Neural progenitor cell (in vitro differentiated cells): ENCODE measurements at regions not wholly inside any gene's neighbourhood (a gene's known extent, or its start where the extent isn't known, plus 50 kb on each side); places are given as distances from the start of the nearest gene placed in this dataset.
A peak's percentile ranks its signal among the peaks of the same experiment; 100 is the strongest.

Experiments used
- DNase-seq: peaks from one replicate; pipeline ENCODE4 v3.0.0-alpha.2; 2016; ENCODE audit warnings: low spot score
- H2AFZ ChIP-seq: fragments of 200-600 bp; sonication (generic); replicated peaks from 2 replicates; pipeline ENCODE4 v1.6.1; 2016; ENCODE audit warnings: antibody characterized with exemption
- H3F3A ChIP-seq: fragments of 200-600 bp; sonication (generic); 2 replicates; pipeline ENCODE4 v1.6.1; 2016; ENCODE audit warnings: antibody characterized with exemption, low read depth
- H3K27ac ChIP-seq: fragments of 200-600 bp; sonication (generic); 2 replicates; pipeline ENCODE4 v1.5.1; 2016; ENCODE audit warnings: mild to moderate bottlenecking
- H3K27me3 ChIP-seq: fragments of 200-600 bp; sonication (generic); 2 replicates; pipeline ENCODE4 v1.6.1; 2016; ENCODE audit warnings: mild to moderate bottlenecking, moderate library complexity
- H3K36me3 ChIP-seq: fragments of 200-600 bp; sonication (generic); 2 replicates; pipeline ENCODE4 v1.5.1; 2016
- H3K4me1 ChIP-seq: fragments of 200-600 bp; sonication (generic); 2 replicates; pipeline ENCODE4 v1.6.1; 2016; ENCODE audit warnings: mixed run types
- H3K4me2 ChIP-seq: fragments of 200-600 bp; sonication (generic); 2 replicates; pipeline ENCODE4 v1.6.1; 2016
- H3K4me3 ChIP-seq: fragments of 200-600 bp; sonication (generic); 2 replicates; pipeline ENCODE4 v1.5.1; 2016
- H3K79me2 ChIP-seq: fragments of 200-600 bp; sonication (generic); 2 replicates; pipeline ENCODE4 v1.6.1; 2016; ENCODE audit warnings: low read depth
- H3K9ac ChIP-seq: fragments of 200-600 bp; sonication (generic); 2 replicates; pipeline ENCODE4 v1.6.1; 2016
- H3K9me3 ChIP-seq: fragments of 200-600 bp; sonication (generic); 2 replicates; pipeline ENCODE4 v1.5.1; 2016; ENCODE audit warnings: low read depth
- H4K20me1 ChIP-seq: fragments of 200-600 bp; sonication (generic); 2 replicates; pipeline ENCODE4 v1.6.1; 2016; ENCODE audit warnings: low read depth
- H3K27ac Mint-ChIP-seq: 3 replicates; pipeline ENCODE4 v1.8.0; 2021; ENCODE audit warnings: mixed read lengths
- H3K27me3 Mint-ChIP-seq: 2 replicates; pipeline ENCODE4 v1.8.0; 2022; ENCODE audit warnings: low read depth, mild to moderate bottlenecking, inconsistent platforms, moderate library complexity, mixed read lengths; ENCODE audit not compliant: insufficient read depth
- H3K36me3 Mint-ChIP-seq: 3 replicates; pipeline ENCODE4 v1.8.0; 2021; ENCODE audit warnings: mixed read lengths
- H3K4me1 Mint-ChIP-seq: 3 replicates; pipeline ENCODE4 v1.8.0; 2021; ENCODE audit warnings: mixed read lengths
- H3K4me3 Mint-ChIP-seq: 3 replicates; pipeline ENCODE4 v1.8.0; 2021; ENCODE audit warnings: mild to moderate bottlenecking, moderate library complexity, mixed read lengths
- H3K9me3 Mint-ChIP-seq: 3 replicates; pipeline ENCODE4 v1.8.0; 2020; ENCODE audit warnings: mixed read lengths
- CTCF ChIP-seq: fragments of 200-600 bp; sonication (generic); IDR thresholded peaks from 2 replicates; pipeline ENCODE4 v1.5.1; 2017; ENCODE audit warnings: antibody characterized with exemption, mild to moderate bottlenecking
- EZH2 ChIP-seq: fragments of 200-600 bp; sonication (generic); IDR thresholded peaks from 2 replicates; pipeline ENCODE4 v1.6.1; 2017; ENCODE audit warnings: antibody characterized with exemption, mild to moderate bottlenecking, moderate library complexity
- EZH2phosphoT487 ChIP-seq: fragments of 200-600 bp; sonication (generic); IDR thresholded peaks from 2 replicates; pipeline ENCODE4 v1.6.1; 2017; ENCODE audit warnings: antibody characterized with exemption

DNA sequence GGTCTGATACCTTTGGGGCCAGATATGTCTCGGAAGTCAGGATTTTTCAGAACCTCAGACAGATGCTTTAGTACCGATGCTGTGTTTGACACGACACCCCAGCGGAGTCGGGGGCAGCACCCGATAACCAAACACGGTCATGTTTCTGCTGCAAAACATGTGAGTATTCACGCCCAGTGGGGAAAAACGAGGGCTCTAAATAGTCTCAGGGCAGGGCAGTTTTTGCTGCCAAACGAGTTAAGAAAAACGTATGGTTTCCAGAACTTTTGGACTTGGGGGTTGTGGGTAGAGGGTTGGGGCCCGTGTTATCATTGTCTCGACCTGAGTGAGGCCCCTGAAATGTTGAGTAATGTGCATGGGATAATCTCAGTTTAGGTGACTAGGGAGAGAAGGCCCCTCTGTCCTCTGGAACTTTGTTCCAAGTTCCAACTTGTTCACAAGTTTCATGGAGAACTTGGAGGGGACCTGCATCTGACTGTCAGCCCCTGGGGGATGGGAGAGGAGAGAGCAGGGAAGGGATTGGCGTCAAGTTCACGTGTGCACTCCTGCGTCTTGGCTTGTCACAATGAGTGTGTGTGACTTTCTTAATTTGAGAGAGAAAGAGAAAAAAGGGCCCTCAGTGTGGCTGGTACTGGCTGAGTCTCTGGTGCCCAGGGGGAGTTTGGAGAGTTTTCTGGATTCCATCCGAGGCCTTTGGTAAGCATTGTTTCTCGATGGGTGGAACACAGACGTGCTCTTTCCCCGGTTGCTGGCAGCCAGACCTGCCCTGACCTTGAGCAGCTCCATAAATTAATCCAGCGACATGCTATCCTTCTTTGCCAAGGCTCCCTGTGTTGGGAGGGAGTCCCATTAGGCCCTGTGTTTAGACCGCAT, 83.9 kb upstream of the CIBAR2 start:
- H3F3A ChIP-seq = no peaks in the 10 kb centered on the region
- no peak overlapping the region for H3K9ac ChIP-seq
- H3K4me2 ChIP-seq = no peak overlapping the region
- peaks cover 6% of the 10 kb centered on the region for H4K20me1 ChIP-seq
- no peaks in the 10 kb centered on the region for H3K79me2 ChIP-seq
- H3K27ac ChIP-seq = no peak overlapping the region
- H3K36me3 ChIP-seq = no peaks in the 10 kb centered on the region
- DNase-seq = no peak
- H3K4me3 ChIP-seq = no peak overlapping the region
- Mint-ChIP-seq H3K36me3 (no peaks in the 10 kb centered on the region), H3K27ac (peak overlapping the region; percentile 47), H3K27me3 (peaks cover 14% of the 10 kb centered on the region), H3K4me1 (peaks cover 73% of the 10 kb centered on the region), H3K9me3 (no peaks in the 10 kb centered on the region), H3K4me3 (peak overlapping the region; percentile 11)
- no peak overlapping the region for H2AFZ ChIP-seq
- no peak for TF ChIP-seq CTCF
- TF ChIP-seq EZH2 = no peak
- no peak for TF ChIP-seq EZH2phosphoT487
- H3K4me1 ChIP-seq = peaks cover 1% of the 10 kb centered on the region
- no peaks in the 10 kb centered on the region for H3K9me3 ChIP-seq
- no peaks in the 10 kb centered on the region for H3K27me3 ChIP-seq

DNA sequence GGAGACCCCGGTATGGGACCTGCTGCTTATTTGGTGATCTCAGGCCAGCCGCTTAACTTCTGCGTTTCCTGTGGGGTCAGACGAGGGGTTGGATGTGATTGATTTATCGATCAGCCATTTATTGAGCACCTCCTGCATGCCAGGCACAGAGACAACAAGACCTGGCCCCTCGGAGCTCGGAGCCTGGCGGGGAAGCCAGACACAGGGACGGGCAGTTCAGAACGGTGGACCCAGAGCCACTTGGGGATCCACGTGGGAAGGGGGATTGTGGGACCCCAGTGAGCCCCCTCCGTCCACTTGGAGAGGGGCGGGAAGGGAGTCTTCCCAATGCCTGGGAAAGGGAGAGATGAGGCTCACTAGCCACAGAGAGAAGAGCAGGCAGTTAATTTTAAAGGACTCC, 84.7 kb upstream of the CIBAR2 start:
- H3F3A ChIP-seq = peaks cover 5% of the 10 kb centered on the region
- H4K20me1 ChIP-seq = peaks cover 6% of the 10 kb centered on the region
- H3K27ac ChIP-seq = no peak overlapping the region
- no peaks in the 10 kb centered on the region for H3K79me2 ChIP-seq
- H2AFZ ChIP-seq = no peak overlapping the region
- no peak overlapping the region for H3K9ac ChIP-seq
- Mint-ChIP-seq H3K27me3 (peaks cover 17% of the 10 kb centered on the region), H3K4me1 (peaks cover 73% of the 10 kb centered on the region), H3K4me3 (peak overlapping the region; percentile 43), H3K27ac (peak overlapping the region; percentile 79), H3K9me3 (no peaks in the 10 kb centered on the region), H3K36me3 (no peaks in the 10 kb centered on the region)
- H3K9me3 ChIP-seq = no peaks in the 10 kb centered on the region
- no peak overlapping the region for H3K4me2 ChIP-seq
- TF ChIP-seq EZH2phosphoT487 (no peak), CTCF (no peak)
- no peak for DNase-seq
- no peaks in the 10 kb centered on the region for H3K27me3 ChIP-seq
- H3K4me3 ChIP-seq = no peak overlapping the region
- peaks cover 9% of the 10 kb centered on the region for H3K4me1 ChIP-seq
- no peaks in the 10 kb centered on the region for H3K36me3 ChIP-seq

GRCh38 chr16:85197611-85198566, 85.6 kb upstream of the CIBAR2 start:
- Histone ChIP-seq H3K4me3 (no peak overlapping the region), H3K79me2 (no peaks in the 10 kb centered on the region), H3K36me3 (no peaks in the 10 kb centered on the region), H3F3A (peaks cover 12% of the 10 kb centered on the region), H3K9me3 (no peaks in the 10 kb centered on the region), H3K9ac (no peak overlapping the region), H3K4me2 (no peak overlapping the region), H3K27ac (no peak overlapping the region), H2AFZ (no peak overlapping the region), H4K20me1 (peaks cover 6% of the 10 kb centered on the region), H3K27me3 (no peaks in the 10 kb centered on the region), H3K4me1 (peaks cover 19% of the 10 kb centered on the region)
- H3K36me3 Mint-ChIP-seq = no peaks in the 10 kb centered on the region
- H3K4me1 Mint-ChIP-seq = peaks cover 77% of the 10 kb centered on the region
- TF ChIP-seq EZH2phosphoT487 (no peak), CTCF (no peak), EZH2 (no peak)
- no peak for DNase-seq
- peaks cover 15% of the 10 kb centered on the region for H3K27me3 Mint-ChIP-seq
- H3K9me3 Mint-ChIP-seq = no peaks in the 10 kb centered on the region
- no peak overlapping the region for H3K4me3 Mint-ChIP-seq
- peak overlapping the region; percentile 89 for H3K27ac Mint-ChIP-seq
